Colonic mucosa (tissue), 4 donors: ENCODE measurements at regions not wholly inside any gene's neighbourhood (a gene's known extent, or its start where the extent isn't known, plus 50 kb on each side); places are given as distances from the start of the nearest gene placed in this dataset.

Experiments
- DNase-seq: peaks from one replicate; pipeline ENCODE4 v3.0.0-alpha.2; 2020
- H3K27ac ChIP-seq: fragments of 200-600 bp; one replicate; pipeline ENCODE4 v1.8.0; 2021
- H3K27me3 ChIP-seq: fragments of 200-600 bp; one replicate; pipeline ENCODE4 v1.8.0; 2021
- H3K36me3 ChIP-seq: fragments of 200-600 bp; one replicate; pipeline ENCODE4 v1.8.0; 2021
- H3K4me1 ChIP-seq: fragments of 200-600 bp; one replicate; pipeline ENCODE4 v1.8.0; 2021; ENCODE audit warnings: mild to moderate bottlenecking
- H3K4me3 ChIP-seq: fragments of 200-600 bp; one replicate; pipeline ENCODE4 v1.8.0; 2021
- H3K9ac ChIP-seq, 2 donors: one replicate each; pipeline ENCODE4 v1.7.0; 2013; ENCODE audit warnings: control low read depth in 2 of 2, low read depth in 2 of 2, low read length in 2 of 2
- H3K9me3 ChIP-seq: fragments of 200-600 bp; one replicate; pipeline ENCODE4 v1.8.0; 2021
- CTCF ChIP-seq: fragments of 200-600 bp; IDR thresholded peaks from one replicate; pipeline ENCODE4 v1.8.0; 2022; ENCODE audit warnings: antibody characterized with exemption, mild to moderate bottlenecking
- intact Hi-C: fragments of 100-400 bp; cut with DNase I; formaldehyde crosslinking; loops from one replicate; pipeline ENCODE4 v1.14.1; 2022
- donor health status: healthy.
- donor health status: DM: no; HTN: no; CAD: no.
- donor health status: DM: no; HTN: no; CAD: no.

- H3K4me1 ChIP-seq, result no peaks in the 10 kb centered on the region
- no peaks in the 10 kb centered on the region for H3K9me3 ChIP-seq
- no peak overlapping the region for H3K4me3 ChIP-seq
- no peaks in the 10 kb centered on the region for H3K36me3 ChIP-seq
- no peak overlapping the region for H3K9ac ChIP-seq
- no peak for DNase-seq
- no peaks in the 10 kb centered on the region for H3K27me3 ChIP-seq
- TF ChIP-seq CTCF, result no peak
- no peak overlapping the region for H3K27ac ChIP-seq
- intact Hi-C loops, result no loop called here
These were observed 262.7 kb upstream of the NSMCE3 start for GRCh38 chr15:29532296-29532695.

- TF ChIP-seq CTCF, result no peak
- intact Hi-C loops, result no loop called here
- DNase-seq, result no peak
These were observed 261.3 kb upstream of the NSMCE3 start for GRCh38 chr15:29530966-29531365.

DNA sequence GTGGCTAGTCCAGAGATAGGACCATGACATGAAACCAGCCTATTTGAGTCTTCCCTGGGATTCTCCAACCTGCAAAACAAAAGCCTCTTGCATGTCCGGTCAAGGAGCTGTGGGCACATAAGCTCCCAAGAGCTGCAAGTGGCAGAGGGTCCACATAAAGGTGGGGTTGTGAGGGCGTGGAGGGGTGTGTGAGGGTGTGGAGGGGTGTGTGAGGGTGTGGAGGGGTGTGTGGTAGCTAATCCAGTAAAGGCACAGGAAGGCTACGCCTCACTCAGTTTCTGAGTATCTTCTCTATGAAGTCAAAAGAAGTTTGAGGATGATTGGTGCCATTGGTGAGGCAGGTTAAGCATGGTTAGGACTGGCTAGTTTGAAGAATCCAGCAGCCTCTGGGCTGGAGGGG is 259.4 kb upstream of the NSMCE3 start:
- no peak overlapping the region for H3K9ac ChIP-seq

More at GRCh38 chr15:29530966-29531365, 261.3 kb upstream of the NSMCE3 start:
- Histone ChIP-seq H3K4me1 (no peaks in the 10 kb centered on the region), H3K9ac (no peak overlapping the region), H3K36me3 (no peaks in the 10 kb centered on the region), H3K27ac (no peak overlapping the region), H3K9me3 (no peaks in the 10 kb centered on the region), H3K27me3 (no peaks in the 10 kb centered on the region), H3K4me3 (no peak overlapping the region)

DNA sequence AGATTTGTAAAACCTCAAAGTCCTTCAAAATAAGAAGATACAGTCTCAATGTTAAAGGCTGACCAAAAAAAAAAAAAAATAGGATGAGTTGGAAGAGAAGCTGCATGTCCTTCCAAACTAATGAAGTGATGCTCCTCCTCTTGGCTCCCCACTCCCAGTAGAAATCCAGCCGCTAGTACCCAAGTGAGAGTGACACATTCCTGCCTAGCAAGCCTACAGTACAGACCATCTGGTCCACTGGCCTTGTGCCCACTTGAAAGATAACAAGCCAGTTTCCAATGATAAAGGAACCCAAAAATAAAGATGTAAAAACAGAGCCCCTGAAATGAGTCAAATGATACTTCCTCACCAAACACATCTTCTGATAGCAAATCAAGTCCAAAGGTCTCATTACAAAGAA is 258.7 kb upstream of the NSMCE3 start:
- no peaks in the 10 kb centered on the region for H3K4me1 ChIP-seq
- no peak overlapping the region for H3K9ac ChIP-seq
- no peak for TF ChIP-seq CTCF
- no peaks in the 10 kb centered on the region for H3K9me3 ChIP-seq
- no peak overlapping the region for H3K4me3 ChIP-seq
- DNase-seq, result no peak
- H3K27me3 ChIP-seq, result no peaks in the 10 kb centered on the region
- H3K36me3 ChIP-seq, result no peaks in the 10 kb centered on the region
- intact Hi-C loops, result no loop called here
- H3K27ac ChIP-seq, result no peak overlapping the region

More for the DNA sequence above, 259.4 kb upstream of the NSMCE3 start:
- intact Hi-C loops, result no loop called here
- H3K9me3 ChIP-seq, result no peaks in the 10 kb centered on the region
- H3K27ac ChIP-seq, result no peak overlapping the region
- H3K27me3 ChIP-seq, result no peaks in the 10 kb centered on the region
- no peaks in the 10 kb centered on the region for H3K36me3 ChIP-seq
- no peak overlapping the region for H3K4me3 ChIP-seq
- H3K4me1 ChIP-seq, result no peaks in the 10 kb centered on the region
- no peak for TF ChIP-seq CTCF
- DNase-seq, result no peak

DNA sequence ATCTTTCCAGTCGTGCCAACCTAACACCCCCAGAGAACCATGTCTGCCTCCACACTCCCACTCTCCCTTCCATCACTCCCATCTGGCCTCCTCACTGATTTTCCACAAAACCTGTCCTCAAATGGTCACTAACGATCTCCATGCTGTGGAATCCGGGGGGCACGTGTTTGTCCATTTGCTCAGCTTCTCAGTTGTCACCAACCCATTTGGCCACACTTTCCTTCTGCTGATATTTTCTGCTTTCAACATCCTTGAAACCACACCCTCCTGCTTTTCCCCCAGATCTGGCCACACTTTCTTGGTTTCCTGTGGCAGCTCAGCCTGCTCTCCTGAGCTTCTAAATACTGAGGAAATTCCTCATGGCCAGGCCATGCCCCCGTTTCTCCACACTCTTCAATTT is 257.2 kb upstream of the NSMCE3 start:
- H3K4me1 ChIP-seq, result no peaks in the 10 kb centered on the region
- H3K36me3 ChIP-seq, result no peaks in the 10 kb centered on the region
- no peak overlapping the region for H3K4me3 ChIP-seq
- intact Hi-C loops, result no loop called here
- H3K9me3 ChIP-seq, result no peaks in the 10 kb centered on the region
- H3K27ac ChIP-seq, result no peak overlapping the region
- TF ChIP-seq CTCF, result no peak
- no peaks in the 10 kb centered on the region for H3K27me3 ChIP-seq
- no peak overlapping the region for H3K9ac ChIP-seq
- no peak for DNase-seq
